ENCODE measurements at regions not wholly inside any gene's neighbourhood (a gene's known extent, or its start where the extent isn't known, plus 50 kb on each side); places are given as distances from the start of the nearest gene placed in this dataset.

GRCh38 chr3:42012935-42013690 lies 51.2 kb upstream of the ULK4 start:
- peak; percentile 63 for DNase-seq (ENCODE audit: low spot score)

- no peak for DNase-seq (ENCODE audit: low spot score)
Measured at GRCh38 chr3:42012383-42012934, 50.6 kb upstream of the ULK4 start.

Data from umbilical cord (tissue), 1 donor.